NT2/D1 (cell line): ENCODE measurements at regions not wholly inside any gene's neighbourhood (a gene's known extent, or its start where the extent isn't known, plus 50 kb on each side); places are given as distances from the start of the nearest gene placed in this dataset.

ENCODE experiments used
- SUZ12 ChIP-seq: IDR thresholded peaks from 2 replicates; pipeline ENCODE4 v1.6.1; 2011; ENCODE audit not compliant: insufficient read length, insufficient read depth; ENCODE audit errors: extremely low read depth
- YY1 ChIP-seq: IDR thresholded peaks from 2 replicates; pipeline ENCODE4 v1.6.1; 2011; ENCODE audit not compliant: insufficient read length, insufficient read depth

DNA sequence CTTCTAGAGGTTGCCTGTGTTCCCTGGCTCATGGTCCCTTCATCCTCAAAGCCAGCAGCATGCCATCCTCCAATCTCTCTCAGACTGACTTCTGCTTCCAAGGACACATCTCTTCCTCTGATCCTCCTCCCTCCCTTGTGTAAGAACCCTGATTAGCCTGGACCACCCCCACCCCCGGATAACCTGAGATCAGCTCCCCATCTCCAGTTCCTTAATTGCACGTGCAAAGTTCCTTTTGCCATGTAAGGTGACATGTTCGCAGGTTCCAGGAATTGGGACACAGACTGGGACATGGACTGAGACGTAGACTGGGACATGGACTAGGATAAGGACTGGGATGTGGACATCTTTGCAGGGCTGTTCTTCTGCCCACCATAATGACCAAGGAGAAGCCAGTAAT, 925.3 kb downstream of the TBC1D22A start:
- TF ChIP-seq YY1: no peak
- no peak for TF ChIP-seq SUZ12
